HCT116 (cell line): ENCODE measurements at regions not wholly inside any gene's neighbourhood (a gene's known extent, or its start where the extent isn't known, plus 50 kb on each side); places are given as distances from the start of the nearest gene placed in this dataset.

Experiments
- ATAC-seq: fragments of 200-7000 bp; cut with Tn5 transposase; 2 replicates; pipeline ENCODE4 v1.9.1; 2020; ENCODE audit warnings: mild to moderate bottlenecking, moderate library complexity
- BruUV-seq: library from RNA; stranded (reverse); fragments of 400-500 nt; replicated peaks from 2 replicates; lab custom pipeline; 2021; lab: Mats Ljungman, UMichigan
- CTCF ChIA-PET: fragments of 300-600 bp; sonication (Branson Sonifier 250); formaldehyde crosslinking; loops from one replicate; lab custom pipeline; 2021; ENCODE audit warnings: antibody characterized with exemption; lab: Charles Lee
- POLR2A ChIA-PET: fragments of 300-600, 350-600 bp; sonication (Branson Sonifier 250); formaldehyde crosslinking; loops from one replicate; lab custom pipeline; 2021; ENCODE audit warnings: antibody characterized with exemption; lab: Charles Lee
- RAD21 ChIA-PET, 2 experiments: fragments of 300-600 bp; sonication (Branson Sonifier 250); formaldehyde crosslinking; loops; one replicate each; lab custom pipeline; 2023; ENCODE audit warnings: low total read pairs in 2 of 2; ENCODE audit not compliant: uncharacterized antibody in 2 of 2, unreplicated experiment in 2 of 2, low non-redundant PET in 1 of 2; lab: Charles Lee
- DNase-seq: peaks from one replicate; pipeline ENCODE4 v3.0.0-alpha.2; 2010; ENCODE audit warnings: low read depth, low spot score
- H2AFZ ChIP-seq: fragments of 200-600 bp; shearing (Covaris generic), sonication (generic); 2 replicates; pipeline ENCODE4 v1.6.1; 2017; ENCODE audit warnings: low read depth, mixed run types, mixed read lengths, antibody characterized with exemption, low read length; ENCODE audit not compliant: poor library complexity, severe bottlenecking
- H3K27ac ChIP-seq: 2 replicates; pipeline ENCODE4 v1.5.1; 2012; ENCODE audit warnings: low read depth, low read length
- H3K27me3 ChIP-seq: fragments of 200-600 bp; sonication (generic); 2 replicates; pipeline ENCODE4 v1.6.1; 2016; ENCODE audit warnings: mixed run types, low read length, mixed read lengths; ENCODE audit not compliant: insufficient read depth
- H3K36me3 ChIP-seq, 2 experiments: fragments of 200-500 bp in 1 of 2; fragments of 200-600 bp in 1 of 2; sonication (Bioruptor generic) in 1 of 2; sonication (generic) in 1 of 2; 2 replicates each; pipeline versions ENCODE4 v1.5.1 to v1.6.1; 2014 to 2016; ENCODE audit warnings: low read length in 2 of 2, inconsistent platforms in 1 of 2, mixed read lengths in 1 of 2, mixed run types in 1 of 2; ENCODE audit not compliant: insufficient read depth in 2 of 2, control insufficient read depth in 1 of 2
- H3K4me1 ChIP-seq, 2 experiments: fragments of 200-600 bp in 1 of 2; sonication (generic) in 1 of 2; 2 replicates each; pipeline versions ENCODE4 v1.5.1 to v1.6.1; 2012 to 2017; ENCODE audit warnings: low read length in 2 of 2, inconsistent platforms in 1 of 2, mild to moderate bottlenecking in 1 of 2, mixed read lengths in 1 of 2, mixed run types in 1 of 2, moderate library complexity in 1 of 2; ENCODE audit not compliant: insufficient read depth in 2 of 2, control insufficient read depth in 1 of 2
- H3K4me2 ChIP-seq: fragments of 200-600 bp; sonication (generic); 2 replicates; pipeline ENCODE4 v1.6.1; 2017; ENCODE audit warnings: mixed run types, low read length, mixed read lengths
- H3K4me3 ChIP-seq, 2 experiments: fragments of 200-600 bp in 1 of 2; sonication (generic) in 1 of 2; replicated peaks in 1 of 2; 2 replicates each; pipeline ENCODE4 v1.5.1; 2011 to 2016; ENCODE audit warnings: low read length in 2 of 2, control low read depth in 1 of 2, low read depth in 1 of 2, mild to moderate bottlenecking in 1 of 2, mixed read lengths in 1 of 2, mixed run types in 1 of 2
- H3K79me2 ChIP-seq: fragments of 200-600 bp; sonication (generic); 2 replicates; pipeline ENCODE4 v1.6.1; 2017; ENCODE audit warnings: mild to moderate bottlenecking, mixed run types, low read length, moderate library complexity, mixed read lengths; ENCODE audit not compliant: insufficient read depth
- H3K9ac ChIP-seq: fragments of 200-600 bp; sonication (generic); 2 replicates; pipeline ENCODE4 v1.6.1; 2016; ENCODE audit warnings: low read length, mixed read lengths
- H3K9me2 ChIP-seq: fragments of 200-600 bp; sonication (generic), shearing (Covaris generic); 2 replicates; pipeline ENCODE4 v1.6.1; 2017; ENCODE audit warnings: mixed run types, mild to moderate bottlenecking, moderate library complexity; ENCODE audit not compliant: insufficient read depth
- H3K9me3 ChIP-seq, 2 experiments: fragments of 200-500 bp in 1 of 2; fragments of 200-600 bp in 1 of 2; sonication (Bioruptor generic) in 1 of 2; sonication (generic) in 1 of 2; 2 replicates each; pipeline ENCODE4 v1.6.1; 2014 to 2017; ENCODE audit warnings: low read length in 2 of 2, mixed read lengths in 2 of 2, inconsistent platforms in 1 of 2, low read depth in 1 of 2, mild to moderate bottlenecking in 1 of 2, mixed run types in 1 of 2, moderate library complexity in 1 of 2; ENCODE audit not compliant: control insufficient read depth in 1 of 2, insufficient read depth in 1 of 2
- H4K20me1 ChIP-seq: fragments of 200-600 bp; sonication (generic), shearing (Covaris generic); 2 replicates; pipeline ENCODE4 v1.6.1; 2017; ENCODE audit warnings: mixed run types, mild to moderate bottlenecking, moderate library complexity; ENCODE audit not compliant: insufficient read depth
- CBX3 ChIP-seq: IDR thresholded peaks from 2 replicates; pipeline ENCODE4 v1.6.1; 2012; ENCODE audit warnings: low read depth
- CEBPB ChIP-seq: IDR thresholded peaks from 2 replicates; pipeline ENCODE4 v1.6.1; 2012; ENCODE audit warnings: low read depth
- EGR1 ChIP-seq: IDR thresholded peaks from 2 replicates; pipeline ENCODE4 v1.6.1; 2012; ENCODE audit warnings: low read depth
- EZH2 ChIP-seq: fragments of 200-600 bp; sonication (generic); IDR thresholded peaks from 2 replicates; pipeline ENCODE4 v1.6.1; 2017; ENCODE audit warnings: antibody characterized with exemption, mixed run types
- EZH2phosphoT487 ChIP-seq: fragments of 200-600 bp; IDR thresholded peaks from 2 replicates; pipeline ENCODE4 v1.6.1; 2018; ENCODE audit warnings: antibody characterized with exemption, borderline replicate concordance
- FOSL1 ChIP-seq: IDR thresholded peaks from 2 replicates; pipeline ENCODE4 v1.6.1; 2012; ENCODE audit warnings: low read depth
- POLR2A ChIP-seq: IDR thresholded peaks from 2 replicates; pipeline ENCODE4 v1.7.0; 2011; ENCODE audit warnings: borderline replicate concordance; ENCODE audit not compliant: insufficient read depth, insufficient read length; ENCODE audit errors: extremely low read depth
- SIN3A ChIP-seq: IDR thresholded peaks from 2 replicates; pipeline ENCODE4 v1.6.1; 2012; ENCODE audit warnings: low read depth
- YY1 ChIP-seq: IDR thresholded peaks from 2 replicates; pipeline ENCODE4 v1.6.1; 2011; ENCODE audit warnings: low read length, low read depth, moderate library complexity, mild to moderate bottlenecking; ENCODE audit not compliant: insufficient replicate concordance; ENCODE audit errors: extremely low read depth
- ZNF274 ChIP-seq: fragments of 200-500 bp; sonication (Bioruptor generic); IDR thresholded peaks from 2 replicates; pipeline ENCODE4 v1.6.1; 2014; ENCODE audit warnings: mild to moderate bottlenecking, low read depth, low read length, inconsistent platforms
- intact Hi-C: fragments of 100-400 bp; cut with micrococcal nuclease; formaldehyde crosslinking; loops from 2 replicates; pipeline ENCODE4 v1.10.0; 2022
- TF ChIP-seq, protein P1 (sequence below): IDR thresholded peaks from 2 replicates; pipeline ENCODE4 v1.6.1; 2012
- TF ChIP-seq, protein P2 (sequence below): IDR thresholded peaks from 2 replicates; pipeline ENCODE4 v1.6.1; 2012; ENCODE audit warnings: low read depth

GRCh38 chr9:38331141-38331540, 61.4 kb upstream of the ALDH1B1 start:
- Histone ChIP-seq H2AFZ (no peak overlapping the region), H4K20me1 (no peaks in the 10 kb centered on the region), H3K4me2 (no peak overlapping the region), H3K9me2 (no peaks in the 10 kb centered on the region), H3K27me3 (no peaks in the 10 kb centered on the region), H3K9me3 (no peaks in the 10 kb centered on the region), H3K9ac (no peak overlapping the region), H3K4me3 (no peak overlapping the region), H3K27ac (no peak overlapping the region), H3K4me1 (peaks cover 0 to 7% of the 10 kb centered on the region in 2 experiments; a peak in 1 of 4 replicates), H3K36me3 (no peaks in the 10 kb centered on the region), H3K79me2 (no peaks in the 10 kb centered on the region)
- RAD21 ChIA-PET, result no interaction called here
- POLR2A ChIA-PET, result no interaction called here
- no peak for TF ChIP-seq ZNF274
- no peak for TF ChIP-seq CBX3
- TF ChIP-seq FOSL1, result no peak
- no peak for TF ChIP-seq YY1
- no peak for TF ChIP-seq SIN3A
- TF ChIP-seq EGR1, result no peak
- TF ChIP-seq, protein P1, sequence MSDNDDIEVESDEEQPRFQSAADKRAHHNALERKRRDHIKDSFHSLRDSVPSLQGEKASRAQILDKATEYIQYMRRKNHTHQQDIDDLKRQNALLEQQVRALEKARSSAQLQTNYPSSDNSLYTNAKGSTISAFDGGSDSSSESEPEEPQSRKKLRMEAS, result no peak
- TF ChIP-seq, protein P2, sequence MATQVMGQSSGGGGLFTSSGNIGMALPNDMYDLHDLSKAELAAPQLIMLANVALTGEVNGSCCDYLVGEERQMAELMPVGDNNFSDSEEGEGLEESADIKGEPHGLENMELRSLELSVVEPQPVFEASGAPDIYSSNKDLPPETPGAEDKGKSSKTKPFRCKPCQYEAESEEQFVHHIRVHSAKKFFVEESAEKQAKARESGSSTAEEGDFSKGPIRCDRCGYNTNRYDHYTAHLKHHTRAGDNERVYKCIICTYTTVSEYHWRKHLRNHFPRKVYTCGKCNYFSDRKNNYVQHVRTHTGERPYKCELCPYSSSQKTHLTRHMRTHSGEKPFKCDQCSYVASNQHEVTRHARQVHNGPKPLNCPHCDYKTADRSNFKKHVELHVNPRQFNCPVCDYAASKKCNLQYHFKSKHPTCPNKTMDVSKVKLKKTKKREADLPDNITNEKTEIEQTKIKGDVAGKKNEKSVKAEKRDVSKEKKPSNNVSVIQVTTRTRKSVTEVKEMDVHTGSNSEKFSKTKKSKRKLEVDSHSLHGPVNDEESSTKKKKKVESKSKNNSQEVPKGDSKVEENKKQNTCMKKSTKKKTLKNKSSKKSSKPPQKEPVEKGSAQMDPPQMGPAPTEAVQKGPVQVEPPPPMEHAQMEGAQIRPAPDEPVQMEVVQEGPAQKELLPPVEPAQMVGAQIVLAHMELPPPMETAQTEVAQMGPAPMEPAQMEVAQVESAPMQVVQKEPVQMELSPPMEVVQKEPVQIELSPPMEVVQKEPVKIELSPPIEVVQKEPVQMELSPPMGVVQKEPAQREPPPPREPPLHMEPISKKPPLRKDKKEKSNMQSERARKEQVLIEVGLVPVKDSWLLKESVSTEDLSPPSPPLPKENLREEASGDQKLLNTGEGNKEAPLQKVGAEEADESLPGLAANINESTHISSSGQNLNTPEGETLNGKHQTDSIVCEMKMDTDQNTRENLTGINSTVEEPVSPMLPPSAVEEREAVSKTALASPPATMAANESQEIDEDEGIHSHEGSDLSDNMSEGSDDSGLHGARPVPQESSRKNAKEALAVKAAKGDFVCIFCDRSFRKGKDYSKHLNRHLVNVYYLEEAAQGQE, result no peak
- TF ChIP-seq EZH2, result no peak
- no peak for TF ChIP-seq EZH2phosphoT487
- no peak for TF ChIP-seq CEBPB
- TF ChIP-seq POLR2A, result no peak
- CTCF ChIA-PET, result no interaction called here
- no TSS peak for BruUV-seq
- DNase-seq (no peak), ATAC-seq (no peak)
- intact Hi-C loops, result no loop called here
